Natural killer cell (primary cell): ENCODE measurements at regions not wholly inside any gene's neighbourhood (a gene's known extent, or its start where the extent isn't known, plus 50 kb on each side); places are given as distances from the start of the nearest gene placed in this dataset.

Experiments used
- ATAC-seq, 3 donors: fragments of 150-1000 bp in 2 of 3; fragments of 200-7000 bp in 1 of 3; cut with Tn5 transposase; 1 replicate in 1 of 3; 2 replicates in 2 of 3; pipeline ENCODE4 v1.10.0; 2021; ENCODE audit warnings: mild to moderate bottlenecking in 2 of 3, moderate library complexity in 2 of 3
- DNase-seq, 2 donors: peaks; one replicate each; pipeline versions ENCODE4 v3.0.0 to v3.0.0-alpha.2; 2013 to 2021; ENCODE audit warnings: mixed read lengths in 1 of 2
- H3K27ac ChIP-seq: one replicate; pipeline ENCODE4 v1.5.1; 2013; ENCODE audit warnings: mild to moderate bottlenecking, low read length
- H3K27me3 ChIP-seq: one replicate; pipeline ENCODE4 v1.6.1; 2013; ENCODE audit warnings: low read length; ENCODE audit not compliant: control insufficient read depth, insufficient read depth
- H3K36me3 ChIP-seq: one replicate; pipeline ENCODE4 v1.6.1; 2013; ENCODE audit warnings: low read length; ENCODE audit not compliant: control insufficient read depth, insufficient read depth
- H3K4me1 ChIP-seq: one replicate; pipeline ENCODE4 v1.6.1; 2013; ENCODE audit warnings: low read length; ENCODE audit not compliant: control insufficient read depth, insufficient read depth
- H3K4me3 ChIP-seq: one replicate; pipeline ENCODE4 v1.5.1; 2013; ENCODE audit warnings: low read length
- H3K9me3 ChIP-seq: one replicate; pipeline ENCODE4 v1.6.1; 2013; ENCODE audit warnings: low read length; ENCODE audit not compliant: control insufficient read depth, insufficient read depth
- H3K27ac Mint-ChIP-seq, 2 donors: one replicate each; pipeline ENCODE4 v1.8.0; 2022; ENCODE audit warnings: mild to moderate bottlenecking in 2 of 2, mixed read lengths in 2 of 2, moderate library complexity in 1 of 2
- H3K27me3 Mint-ChIP-seq, 2 donors: one replicate each; pipeline ENCODE4 v1.8.0; 2022; ENCODE audit warnings: low read depth in 2 of 2, mixed read lengths in 2 of 2
- H3K36me3 Mint-ChIP-seq: one replicate; pipeline ENCODE4 v1.8.0; 2022; ENCODE audit warnings: mixed read lengths
- H3K4me1 Mint-ChIP-seq, 2 donors: one replicate each; pipeline ENCODE4 v1.8.0; 2022; ENCODE audit warnings: mixed read lengths in 2 of 2
- H3K4me3 Mint-ChIP-seq: one replicate; pipeline ENCODE4 v1.8.0; 2022; ENCODE audit warnings: mild to moderate bottlenecking, moderate library complexity, mixed read lengths
- H3K9me3 Mint-ChIP-seq, 2 donors: one replicate each; pipeline ENCODE4 v1.8.0; 2022; ENCODE audit warnings: mixed read lengths in 2 of 2
- WGBS: methylation state at CpG from one replicate; pipeline ENCODE4 v1.1.7; 2013; ENCODE audit warnings: missing lambda C conversion rate; ENCODE audit not compliant: insufficient coverage; 5-methylcytosine and 5-hydroxymethylcytosine counted together
- intact Hi-C: fragments of 100-400 bp; cut with micrococcal nuclease; formaldehyde crosslinking; loops from one replicate; pipeline ENCODE4 v1.14.2; 2022
- TF ChIP-seq, protein P1 (sequence below): fragments of 200-600 bp; IDR thresholded peaks from one replicate; pipeline ENCODE4 v1.8.0; 2022; ENCODE audit warnings: antibody characterized with exemption

DNA sequence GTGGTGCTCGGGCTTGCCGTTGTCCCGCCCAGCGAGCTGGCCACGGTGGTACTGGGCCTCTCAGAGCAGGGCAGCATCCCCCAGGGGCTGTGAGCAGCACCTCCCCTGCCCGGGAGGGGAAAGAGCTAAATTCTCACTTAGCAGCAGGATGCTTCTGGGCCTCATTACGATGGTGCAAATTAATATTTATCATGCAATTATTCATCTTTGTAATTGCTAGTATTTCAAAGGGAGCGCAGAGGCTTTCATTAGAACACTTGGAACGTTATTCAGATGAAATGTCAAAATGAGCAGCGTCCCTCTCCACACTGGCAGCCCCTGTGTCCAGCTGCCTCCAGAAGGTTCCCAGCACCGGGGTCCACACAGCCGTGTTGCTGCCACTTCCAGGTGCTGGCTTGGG, 95.9 kb upstream of the PRR5 start:
- ATAC-seq, result no peak
- TF ChIP-seq, protein P1, sequence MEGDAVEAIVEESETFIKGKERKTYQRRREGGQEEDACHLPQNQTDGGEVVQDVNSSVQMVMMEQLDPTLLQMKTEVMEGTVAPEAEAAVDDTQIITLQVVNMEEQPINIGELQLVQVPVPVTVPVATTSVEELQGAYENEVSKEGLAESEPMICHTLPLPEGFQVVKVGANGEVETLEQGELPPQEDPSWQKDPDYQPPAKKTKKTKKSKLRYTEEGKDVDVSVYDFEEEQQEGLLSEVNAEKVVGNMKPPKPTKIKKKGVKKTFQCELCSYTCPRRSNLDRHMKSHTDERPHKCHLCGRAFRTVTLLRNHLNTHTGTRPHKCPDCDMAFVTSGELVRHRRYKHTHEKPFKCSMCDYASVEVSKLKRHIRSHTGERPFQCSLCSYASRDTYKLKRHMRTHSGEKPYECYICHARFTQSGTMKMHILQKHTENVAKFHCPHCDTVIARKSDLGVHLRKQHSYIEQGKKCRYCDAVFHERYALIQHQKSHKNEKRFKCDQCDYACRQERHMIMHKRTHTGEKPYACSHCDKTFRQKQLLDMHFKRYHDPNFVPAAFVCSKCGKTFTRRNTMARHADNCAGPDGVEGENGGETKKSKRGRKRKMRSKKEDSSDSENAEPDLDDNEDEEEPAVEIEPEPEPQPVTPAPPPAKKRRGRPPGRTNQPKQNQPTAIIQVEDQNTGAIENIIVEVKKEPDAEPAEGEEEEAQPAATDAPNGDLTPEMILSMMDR, result no peak
- no peaks in the 10 kb centered on the region for H3K36me3 Mint-ChIP-seq

DNA sequence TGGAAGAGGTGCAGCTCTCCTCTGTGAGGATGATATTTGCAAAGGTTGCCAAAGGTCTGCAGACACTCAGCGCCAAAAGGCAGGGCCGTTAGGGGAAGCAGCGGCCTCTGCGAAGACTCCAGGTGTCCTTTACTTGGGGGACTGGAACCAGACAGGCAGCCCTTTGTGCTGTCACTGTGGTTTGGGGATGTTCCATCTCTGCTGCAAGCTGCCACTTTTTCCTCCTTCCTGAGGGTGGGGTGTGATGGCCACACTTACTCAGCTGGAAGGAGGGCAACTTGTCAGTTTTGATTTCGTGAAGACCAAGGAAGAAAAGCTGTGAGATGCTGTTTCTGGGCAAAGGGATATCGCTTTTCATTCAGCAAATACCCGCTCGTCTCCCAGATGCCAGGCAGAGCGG, 96.5 kb upstream of the PRR5 start:
- H3K4me3 ChIP-seq, result no peak overlapping the region
- Mint-ChIP-seq H3K4me3 (no peak overlapping the region), H3K36me3 (no peaks in the 10 kb centered on the region), H3K27me3 (peaks cover 27 to 32% of the 10 kb centered on the region in 2 donors), H3K4me1 (peaks cover 33 to 45% of the 10 kb centered on the region in 2 donors), H3K27ac (no peak overlapping the region), H3K9me3 (no peaks in the 10 kb centered on the region)
- H3K36me3 ChIP-seq, result no peaks in the 10 kb centered on the region
- 42% methylated on average over 9 of the region's 9 CpGs for WGBS
- intact Hi-C loops, result loop anchor here (2.0 kb wide), 1 partner anchor 59 kb away; no protein-coding TSS in a partner anchor
- ATAC-seq (no peak), DNase-seq (no peak)
- H3K9me3 ChIP-seq, result no peaks in the 10 kb centered on the region
- peaks cover 33% of the 10 kb centered on the region for H3K4me1 ChIP-seq
- H3K27me3 ChIP-seq, result peaks cover 2% of the 10 kb centered on the region
- H3K27ac ChIP-seq, result no peak overlapping the region
- TF ChIP-seq, protein P1, result no peak

More for the DNA sequence above, 95.9 kb upstream of the PRR5 start:
- Histone ChIP-seq H3K4me1 (peaks cover 31% of the 10 kb centered on the region), H3K36me3 (no peaks in the 10 kb centered on the region), H3K27ac (no peak overlapping the region), H3K4me3 (no peak overlapping the region), H3K27me3 (peaks cover 2% of the 10 kb centered on the region), H3K9me3 (peaks cover 4% of the 10 kb centered on the region)
- no peaks in the 10 kb centered on the region for H3K9me3 Mint-ChIP-seq
- H3K27ac Mint-ChIP-seq, result no peak overlapping the region
- intact Hi-C loops, result no loop called here
- no peak overlapping the region for H3K4me3 Mint-ChIP-seq
- peaks cover 28 to 38% of the 10 kb centered on the region in 2 donors for H3K4me1 Mint-ChIP-seq
- no peak for DNase-seq
- H3K27me3 Mint-ChIP-seq, result peaks cover 21 to 27% of the 10 kb centered on the region in 2 donors
- 85% methylated on average over 12 of the region's 12 CpGs for WGBS

DNA sequence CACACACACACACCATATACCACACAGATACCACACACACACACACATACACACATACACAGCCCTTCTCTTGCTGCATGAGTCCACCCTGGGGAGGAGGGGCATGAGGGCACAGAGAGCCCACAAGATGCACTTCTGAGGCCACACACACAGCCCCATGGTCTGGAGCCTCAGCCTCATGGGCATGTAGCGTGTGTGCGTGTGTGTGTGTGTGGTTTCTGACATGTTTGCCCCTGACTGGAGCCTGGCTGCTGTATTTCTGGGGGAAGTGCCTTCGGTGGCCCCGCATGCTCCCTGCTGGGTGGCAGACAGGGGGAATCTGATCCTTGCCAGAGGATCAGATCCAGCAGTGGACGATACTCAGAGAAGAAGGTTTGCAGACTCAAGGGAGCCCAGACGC, 97.0 kb upstream of the PRR5 start:
- DNase-seq, result no peak
- Histone ChIP-seq H3K4me1 (peaks cover 33% of the 10 kb centered on the region), H3K4me3 (no peak overlapping the region), H3K36me3 (no peaks in the 10 kb centered on the region), H3K27ac (no peak overlapping the region), H3K27me3 (peaks cover 2% of the 10 kb centered on the region), H3K9me3 (no peaks in the 10 kb centered on the region)
- Mint-ChIP-seq H3K27ac (peak overlapping the region in 1 of 2 donors; percentile 79), H3K36me3 (no peaks in the 10 kb centered on the region), H3K9me3 (no peaks in the 10 kb centered on the region), H3K4me1 (peaks cover 37 to 49% of the 10 kb centered on the region in 2 donors), H3K4me3 (peak overlapping the region; percentile 3), H3K27me3 (peaks cover 27 to 32% of the 10 kb centered on the region in 2 donors)
- intact Hi-C loops, result loop anchor here (2.0 kb wide), 1 partner anchor 60 kb away; no protein-coding TSS in a partner anchor
- ATAC-seq, result peak; percentile 14 to 36 (median 34)
- TF ChIP-seq, protein P1, result no peak
- WGBS, result 80% methylated on average over 6 of the region's 6 CpGs

DNA sequence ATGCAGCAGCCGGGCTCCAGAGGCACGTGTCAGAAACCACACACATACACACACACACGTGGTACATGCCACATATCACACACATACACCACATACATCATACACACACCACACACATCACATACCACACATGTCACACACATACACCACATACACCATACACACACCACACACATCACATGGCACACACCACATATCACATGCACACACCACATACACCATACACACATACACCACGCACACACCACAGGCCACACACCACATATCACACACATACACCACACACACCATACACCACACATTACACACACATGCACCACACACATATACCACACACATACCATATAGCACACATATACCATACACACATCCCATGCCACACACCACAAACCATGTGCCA, 97.5 kb upstream of the PRR5 start:
- 58% methylated on average over 4 of the region's 4 CpGs for WGBS
- Mint-ChIP-seq H3K4me3 (peak overlapping the region; percentile 3), H3K27me3 (peaks cover 27 to 32% of the 10 kb centered on the region in 2 donors), H3K27ac (peak overlapping the region in 1 of 2 donors; percentile 79), H3K36me3 (no peaks in the 10 kb centered on the region), H3K4me1 (peaks cover 37 to 49% of the 10 kb centered on the region in 2 donors), H3K9me3 (no peaks in the 10 kb centered on the region)
- ATAC-seq, result peak; percentile 51 to 58 (median 53)
- Histone ChIP-seq H3K27me3 (peaks cover 2% of the 10 kb centered on the region), H3K9me3 (no peaks in the 10 kb centered on the region), H3K36me3 (no peaks in the 10 kb centered on the region), H3K4me3 (no peak overlapping the region), H3K4me1 (peaks cover 33% of the 10 kb centered on the region), H3K27ac (no peak overlapping the region)
- peak in 1 of 2 donors; percentile 44 for DNase-seq
- intact Hi-C loops, result loop anchor here (2.0 kb wide), 1 partner anchor 60 kb away; no protein-coding TSS in a partner anchor
- TF ChIP-seq, protein P1, result no peak
